Muscle of leg (tissue), 3 donors: ENCODE measurements at regions not wholly inside any gene's neighbourhood (a gene's known extent, or its start where the extent isn't known, plus 50 kb on each side); places are given as distances from the start of the nearest gene placed in this dataset.
A peak's percentile ranks its signal among the peaks of the same experiment; 100 is the strongest.

Experiments used
- DNase-seq: peaks from one replicate; pipeline ENCODE4 v3.0.0; 2013
- H3K27ac ChIP-seq: one replicate; pipeline ENCODE4 v1.5.1; 2013; ENCODE audit warnings: mild to moderate bottlenecking, low read length, control low read depth
- H3K27me3 ChIP-seq: one replicate; pipeline ENCODE4 v1.6.1; 2013; ENCODE audit warnings: low read length; ENCODE audit not compliant: control insufficient read depth, insufficient read depth
- H3K36me3 ChIP-seq: one replicate; pipeline ENCODE4 v1.6.1; 2013; ENCODE audit warnings: low read length; ENCODE audit not compliant: control insufficient read depth, insufficient read depth
- H3K4me1 ChIP-seq: one replicate; pipeline ENCODE4 v1.6.1; 2013; ENCODE audit warnings: low read length; ENCODE audit not compliant: control insufficient read depth, insufficient read depth
- H3K4me3 ChIP-seq: one replicate; pipeline ENCODE4 v1.5.1; 2013; ENCODE audit warnings: low read length, control low read depth
- H3K9me3 ChIP-seq: replicated peaks from 2 replicates; pipeline ENCODE4 v1.6.1; 2013; ENCODE audit warnings: low read depth, low read length; ENCODE audit not compliant: control insufficient read depth
- WGBS: methylation state at CpG from one replicate; pipeline ENCODE4 v1.1.5; 2013; ENCODE audit warnings: missing lambda C conversion rate; ENCODE audit not compliant: insufficient coverage; 5-methylcytosine and 5-hydroxymethylcytosine counted together

DNA sequence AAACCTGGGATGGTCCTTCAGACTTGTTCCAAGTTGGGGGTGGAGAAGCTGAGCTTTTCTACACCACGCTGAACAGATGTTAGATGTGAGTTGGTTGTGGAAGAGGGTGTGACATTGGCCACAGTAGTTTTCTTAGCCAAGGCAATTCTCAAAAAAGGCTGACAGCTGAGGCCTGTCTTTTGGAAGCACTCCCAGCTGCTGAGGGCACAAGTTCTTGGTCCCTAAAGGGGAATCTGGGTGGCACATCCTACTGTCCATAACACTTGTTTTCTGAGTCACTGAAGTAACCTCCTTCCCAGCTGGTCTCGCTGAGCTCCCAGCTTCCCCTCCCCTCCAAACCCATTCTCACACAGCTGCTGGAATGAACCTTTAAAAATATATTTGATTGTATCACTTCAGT lies 375.7 kb upstream of the KIRREL3 start:
- Histone ChIP-seq H3K27ac (no peak overlapping the region), H3K4me1 (peaks cover 4% of the 10 kb centered on the region), H3K9me3 (no peaks in the 10 kb centered on the region), H3K27me3 (no peaks in the 10 kb centered on the region), H3K36me3 (no peaks in the 10 kb centered on the region), H3K4me3 (no peak overlapping the region)
- WGBS = no CpG with 5 or more reads among the region's 2 CpGs
- DNase-seq = peak; percentile 77

DNA sequence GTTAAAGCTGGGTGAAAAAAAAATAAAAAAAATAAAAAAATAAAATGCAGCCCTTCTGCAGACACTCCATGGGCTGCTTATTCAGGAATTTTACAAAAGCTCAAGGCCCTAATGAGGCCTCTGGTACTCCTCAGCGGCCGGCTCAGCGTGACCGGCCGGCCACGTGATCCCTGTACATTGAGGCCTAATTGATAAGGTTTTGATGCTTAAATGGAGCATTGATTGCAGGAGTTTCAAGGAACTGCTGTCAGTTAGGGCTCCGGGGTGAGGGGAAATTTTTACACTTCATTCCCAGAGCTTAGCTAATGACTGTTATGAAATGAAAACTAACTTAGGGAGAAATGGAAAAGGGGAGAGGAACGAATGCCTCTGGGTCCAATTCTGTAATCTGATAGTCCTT lies 368.8 kb upstream of the KIRREL3 start:
- no peaks in the 10 kb centered on the region for H3K9me3 ChIP-seq
- H3K27ac ChIP-seq = no peak overlapping the region
- H3K36me3 ChIP-seq = no peaks in the 10 kb centered on the region
- DNase-seq = no peak
- WGBS = 13% methylated on average over 6 of the region's 8 CpGs
- H3K4me1 ChIP-seq = no peaks in the 10 kb centered on the region
- no peak overlapping the region for H3K4me3 ChIP-seq
- H3K27me3 ChIP-seq = peaks cover 3% of the 10 kb centered on the region

DNA sequence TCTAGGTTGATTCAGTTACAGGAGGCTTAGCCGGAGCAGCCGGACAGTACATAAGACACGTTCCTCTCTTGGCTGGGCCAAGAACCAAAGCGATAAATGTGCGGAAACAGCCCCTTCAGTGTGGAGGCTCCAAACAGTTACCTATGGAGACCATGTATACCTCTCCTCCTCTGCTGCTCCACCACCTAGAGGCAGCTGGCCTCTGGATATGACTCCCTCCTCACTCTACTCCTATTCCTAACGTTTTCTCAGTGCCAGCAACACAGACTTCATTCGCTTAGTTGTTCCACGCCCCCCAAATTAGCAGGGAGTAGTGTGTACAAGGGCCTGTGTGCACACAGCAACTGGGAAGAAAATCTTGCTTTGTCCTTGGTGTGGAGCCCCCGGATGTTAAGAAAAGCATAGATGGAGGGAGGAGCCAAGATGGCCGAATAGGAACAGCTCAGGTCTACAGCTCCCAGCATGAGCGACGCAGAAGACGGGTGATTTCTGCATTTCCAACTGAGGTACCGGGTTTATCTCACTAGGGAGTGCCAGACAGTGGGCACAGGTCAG lies 362.3 kb upstream of the KIRREL3 start:
- Histone ChIP-seq H3K27me3 (no peaks in the 10 kb centered on the region), H3K27ac (no peak overlapping the region), H3K9me3 (no peaks in the 10 kb centered on the region), H3K36me3 (no peaks in the 10 kb centered on the region), H3K4me1 (no peaks in the 10 kb centered on the region), H3K4me3 (no peak overlapping the region)
- DNase-seq = no peak
- WGBS = 65% methylated on average over 9 of the region's 14 CpGs

DNA sequence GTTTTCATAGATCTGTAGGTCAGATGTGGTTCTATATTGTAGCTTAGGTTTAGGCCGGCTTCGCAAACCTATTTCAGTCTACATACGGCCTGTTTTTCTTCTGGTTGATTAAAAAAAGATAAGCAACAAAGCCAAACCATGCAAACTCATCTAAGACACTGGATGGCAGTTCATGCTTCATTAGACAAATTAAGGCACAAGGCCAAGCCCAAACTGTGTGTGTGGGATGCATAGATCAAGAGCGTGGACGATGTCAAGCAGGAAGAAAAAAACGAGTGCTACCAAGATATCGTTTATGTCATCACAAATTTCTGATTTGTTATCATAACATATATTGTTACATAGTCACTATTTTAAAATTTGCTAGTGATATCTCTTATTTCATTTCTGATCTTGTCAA lies 357.6 kb upstream of the KIRREL3 start:
- no peak for DNase-seq
- no peak overlapping the region for H3K27ac ChIP-seq
- no peaks in the 10 kb centered on the region for H3K9me3 ChIP-seq
- no peaks in the 10 kb centered on the region for H3K4me1 ChIP-seq
- H3K4me3 ChIP-seq = no peak overlapping the region
- no peaks in the 10 kb centered on the region for H3K36me3 ChIP-seq
- WGBS = no CpG with 5 or more reads among the region's 7 CpGs
- no peaks in the 10 kb centered on the region for H3K27me3 ChIP-seq

DNA sequence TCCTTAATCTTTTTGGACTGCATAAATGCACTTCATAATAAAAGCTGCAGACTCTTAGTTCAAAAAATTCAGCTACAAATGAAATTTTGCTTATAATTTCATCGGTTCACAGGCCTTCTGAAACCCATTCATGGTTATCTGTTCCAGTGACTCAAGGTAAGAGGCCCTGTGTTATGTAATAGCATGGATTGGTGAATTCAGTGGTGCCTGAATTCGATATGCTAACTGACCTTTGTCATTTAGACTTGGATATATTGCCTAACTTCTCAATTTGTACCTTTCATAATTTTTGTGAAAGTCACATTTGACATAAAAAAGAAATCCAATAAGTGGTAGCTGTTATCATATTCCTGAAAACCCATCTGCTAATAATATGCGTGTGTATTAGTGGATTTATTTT lies 349.9 kb upstream of the KIRREL3 start:
- H3K4me3 ChIP-seq = no peak overlapping the region
- no peaks in the 10 kb centered on the region for H3K36me3 ChIP-seq
- no peak overlapping the region for H3K27ac ChIP-seq
- no peaks in the 10 kb centered on the region for H3K9me3 ChIP-seq
- WGBS = no CpG with 5 or more reads among the region's 3 CpGs
- DNase-seq = no peak
- H3K4me1 ChIP-seq = no peaks in the 10 kb centered on the region
- H3K27me3 ChIP-seq = no peaks in the 10 kb centered on the region

DNA sequence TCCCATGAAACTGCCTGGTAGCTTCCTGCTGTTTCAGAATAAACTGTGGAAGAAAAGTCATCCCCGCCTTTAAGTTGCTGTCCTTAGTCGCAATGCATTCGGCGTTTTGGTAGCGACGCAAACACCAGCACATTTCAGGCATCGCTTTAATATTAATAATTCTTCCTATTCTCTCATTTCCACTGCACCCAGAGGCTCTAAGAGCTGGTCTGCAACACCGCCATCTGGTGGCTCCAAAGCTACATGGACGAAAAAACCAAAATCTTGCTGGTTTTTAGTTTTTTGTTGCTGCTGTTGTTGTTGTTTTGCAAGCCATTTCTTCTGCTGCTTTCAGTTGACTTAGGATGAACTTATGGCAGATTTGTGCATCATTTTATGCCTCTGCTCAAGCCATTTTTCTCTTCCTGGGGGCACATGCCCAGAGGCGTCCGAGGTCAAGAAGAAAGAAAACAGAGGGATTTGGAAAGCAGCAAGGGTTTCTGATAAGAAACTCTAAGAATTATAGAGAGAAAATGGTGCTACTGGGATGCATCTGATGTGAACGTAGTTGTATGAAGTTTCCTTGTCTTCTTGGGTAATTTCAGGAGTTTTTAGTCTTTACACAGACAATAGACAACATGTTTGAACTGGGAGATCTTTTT lies 345.4 kb upstream of the KIRREL3 start:
- no peak overlapping the region for H3K4me3 ChIP-seq
- no peaks in the 10 kb centered on the region for H3K4me1 ChIP-seq
- H3K9me3 ChIP-seq = no peaks in the 10 kb centered on the region
- H3K27me3 ChIP-seq = no peaks in the 10 kb centered on the region
- no peaks in the 10 kb centered on the region for H3K36me3 ChIP-seq
- DNase-seq = peak; percentile 55
- no peak overlapping the region for H3K27ac ChIP-seq
- WGBS = 75% methylated on average over 2 of the region's 12 CpGs

DNA sequence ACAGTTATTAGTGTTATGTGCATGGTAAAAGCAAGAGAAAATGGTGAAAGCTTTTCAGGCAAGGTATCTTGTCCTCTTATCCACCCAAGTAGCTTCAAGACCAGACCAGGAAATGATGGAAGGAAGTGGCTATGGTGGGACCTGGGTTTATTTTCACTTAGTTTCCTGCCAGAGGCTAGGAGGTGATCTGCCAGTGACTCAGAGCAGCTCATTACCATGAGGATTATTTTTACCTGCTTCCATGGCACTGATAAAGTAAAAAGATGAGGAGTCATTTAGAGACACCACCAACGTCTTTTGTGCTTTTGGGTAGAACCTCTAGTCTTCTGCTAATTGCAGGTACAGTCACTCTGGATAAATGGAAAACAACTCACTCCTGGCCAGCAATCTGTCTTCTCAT lies 339.9 kb upstream of the KIRREL3 start:
- Histone ChIP-seq H3K27me3 (no peaks in the 10 kb centered on the region), H3K36me3 (no peaks in the 10 kb centered on the region), H3K9me3 (no peaks in the 10 kb centered on the region), H3K27ac (no peak overlapping the region), H3K4me1 (no peaks in the 10 kb centered on the region), H3K4me3 (no peak overlapping the region)
- whole genome bisulfite sequencing = 67% methylated on average over 1 of the region's 1 CpG
- no peak for DNase-seq

DNA sequence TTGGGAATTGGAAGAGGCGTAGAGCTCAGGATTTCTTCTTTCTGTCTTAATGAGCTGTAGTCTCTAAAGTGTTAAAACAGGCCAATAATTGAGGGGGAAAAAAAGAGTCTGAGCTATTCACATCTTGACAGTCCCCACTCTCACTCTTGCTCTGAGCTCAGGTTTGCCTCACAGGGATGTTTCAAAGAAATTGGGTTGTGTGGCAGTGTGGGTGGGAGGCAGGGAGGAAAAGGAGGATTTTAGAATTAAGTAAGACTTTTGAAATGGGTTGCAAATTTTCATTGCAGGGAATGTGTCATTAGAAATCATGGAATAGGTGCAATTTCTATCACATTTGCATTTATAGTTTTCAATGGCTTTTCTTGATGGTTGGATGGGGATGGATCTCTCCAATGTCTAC lies 338.8 kb upstream of the KIRREL3 start:
- H3K27me3 ChIP-seq = no peaks in the 10 kb centered on the region
- WGBS = no CpG with 5 or more reads among the region's 1 CpG
- no peaks in the 10 kb centered on the region for H3K9me3 ChIP-seq
- no peak overlapping the region for H3K27ac ChIP-seq
- DNase-seq = no peak
- no peaks in the 10 kb centered on the region for H3K36me3 ChIP-seq
- H3K4me3 ChIP-seq = no peak overlapping the region
- no peaks in the 10 kb centered on the region for H3K4me1 ChIP-seq

DNA sequence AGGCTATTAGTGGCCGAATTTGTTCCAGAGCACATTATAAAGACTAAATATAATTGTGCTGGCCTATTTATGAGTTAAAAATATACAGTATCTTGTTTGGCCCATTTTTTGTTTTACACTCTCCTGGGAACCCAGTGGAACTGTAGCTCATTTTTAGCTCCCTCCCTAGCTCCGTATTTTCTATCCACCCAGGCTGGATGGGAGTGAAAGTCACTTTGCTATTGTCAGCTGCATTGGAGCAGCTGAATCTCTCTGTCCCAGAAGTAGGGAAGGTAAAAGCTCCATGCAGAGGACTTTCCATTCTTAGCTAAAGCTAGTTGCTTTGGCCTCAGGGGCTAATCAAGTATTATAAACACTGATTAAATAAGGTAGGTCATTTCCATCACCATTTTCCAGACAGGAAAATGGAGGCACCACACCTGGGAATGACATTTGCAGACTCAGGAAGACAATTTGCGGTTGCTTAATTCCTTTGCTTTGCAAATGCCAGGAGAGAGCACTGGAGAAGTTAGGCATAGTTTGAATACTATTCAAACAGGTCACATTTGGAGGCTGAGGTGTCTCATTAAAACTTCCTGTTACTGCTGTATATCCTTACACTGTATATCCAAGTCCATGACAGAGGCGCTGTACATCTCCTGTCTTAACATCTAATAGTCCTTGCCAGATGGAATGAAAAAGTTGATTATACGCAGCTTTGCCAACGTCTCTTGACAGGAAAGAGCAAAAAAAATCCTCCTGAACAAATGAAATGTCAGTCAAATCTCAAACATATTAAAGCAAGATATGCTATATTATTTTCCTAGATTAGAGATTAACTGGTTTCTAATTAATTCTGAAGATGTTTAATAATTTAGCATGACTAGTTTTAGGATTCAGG lies 338.1 kb upstream of the KIRREL3 start:
- no peaks in the 10 kb centered on the region for H3K9me3 ChIP-seq
- no peaks in the 10 kb centered on the region for H3K27me3 ChIP-seq
- no peaks in the 10 kb centered on the region for H3K36me3 ChIP-seq
- H3K27ac ChIP-seq = no peak overlapping the region
- DNase-seq = peak; percentile 2
- 40% methylated on average over 1 of the region's 6 CpGs for WGBS
- no peak overlapping the region for H3K4me3 ChIP-seq
- no peaks in the 10 kb centered on the region for H3K4me1 ChIP-seq

DNA sequence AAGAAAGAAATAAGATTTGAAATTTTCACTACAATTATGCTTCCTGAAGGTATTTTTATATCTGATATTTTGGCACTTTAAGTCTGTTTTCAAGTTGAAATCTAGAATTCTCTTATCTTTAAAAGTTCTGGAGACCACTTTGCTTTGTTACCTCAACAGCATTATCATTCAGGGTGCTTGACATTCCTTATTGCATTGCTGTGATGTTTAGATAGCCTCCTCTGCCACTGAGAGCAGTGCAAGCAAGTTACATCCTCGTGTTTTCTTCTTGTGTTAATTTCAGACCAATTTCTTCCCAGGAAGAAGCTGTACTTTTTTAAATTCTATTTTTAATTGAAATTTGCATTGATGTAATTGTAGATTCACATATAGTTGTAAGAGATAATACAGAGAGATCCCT lies 333.9 kb upstream of the KIRREL3 start:
- Histone ChIP-seq H3K27ac (no peak overlapping the region), H3K36me3 (no peaks in the 10 kb centered on the region), H3K27me3 (no peaks in the 10 kb centered on the region), H3K4me3 (no peak overlapping the region), H3K4me1 (no peaks in the 10 kb centered on the region), H3K9me3 (no peaks in the 10 kb centered on the region)
- WGBS = no CpG with 5 or more reads among the region's 1 CpG
- DNase-seq = no peak
